ENCODE measurements at regions not wholly inside any gene's neighbourhood (a gene's known extent, or its start where the extent isn't known, plus 50 kb on each side); places are given as distances from the start of the nearest gene placed in this dataset.

DNA sequence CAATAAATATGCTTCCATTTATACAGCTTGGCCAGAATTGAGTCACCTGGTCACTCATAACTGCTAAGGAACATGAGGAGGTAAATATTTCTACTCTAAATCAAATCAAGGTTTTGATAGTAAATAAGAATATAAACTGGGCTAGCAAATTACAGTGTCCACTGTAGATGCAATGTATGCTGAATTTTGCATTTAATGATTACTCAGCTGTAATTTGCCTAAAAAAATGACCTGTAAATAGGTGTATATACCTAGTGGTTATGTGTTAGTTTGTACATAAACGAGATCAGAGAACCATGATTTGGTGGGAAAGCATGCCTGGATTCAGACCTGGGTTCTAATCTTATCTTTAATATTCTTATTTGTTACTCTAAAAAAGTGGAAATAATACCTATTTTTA is 76.6 kb upstream of the CNTN1 start:
- no peak overlapping the region for H3K4me3 ChIP-seq (ENCODE audit: low read depth, low read length)
- no peak for DNase-seq (ENCODE audit: low read depth)
- no peak for TF ChIP-seq MYC (IDR thresholded peaks at IDR 0.05; ENCODE audit: low read depth, low read length)
- TF ChIP-seq, protein P1, sequence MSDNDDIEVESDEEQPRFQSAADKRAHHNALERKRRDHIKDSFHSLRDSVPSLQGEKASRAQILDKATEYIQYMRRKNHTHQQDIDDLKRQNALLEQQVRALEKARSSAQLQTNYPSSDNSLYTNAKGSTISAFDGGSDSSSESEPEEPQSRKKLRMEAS (IDR thresholded peaks at IDR 0.05; ENCODE audit: low read depth, low read length), result no peak
- TF ChIP-seq, protein P2, sequence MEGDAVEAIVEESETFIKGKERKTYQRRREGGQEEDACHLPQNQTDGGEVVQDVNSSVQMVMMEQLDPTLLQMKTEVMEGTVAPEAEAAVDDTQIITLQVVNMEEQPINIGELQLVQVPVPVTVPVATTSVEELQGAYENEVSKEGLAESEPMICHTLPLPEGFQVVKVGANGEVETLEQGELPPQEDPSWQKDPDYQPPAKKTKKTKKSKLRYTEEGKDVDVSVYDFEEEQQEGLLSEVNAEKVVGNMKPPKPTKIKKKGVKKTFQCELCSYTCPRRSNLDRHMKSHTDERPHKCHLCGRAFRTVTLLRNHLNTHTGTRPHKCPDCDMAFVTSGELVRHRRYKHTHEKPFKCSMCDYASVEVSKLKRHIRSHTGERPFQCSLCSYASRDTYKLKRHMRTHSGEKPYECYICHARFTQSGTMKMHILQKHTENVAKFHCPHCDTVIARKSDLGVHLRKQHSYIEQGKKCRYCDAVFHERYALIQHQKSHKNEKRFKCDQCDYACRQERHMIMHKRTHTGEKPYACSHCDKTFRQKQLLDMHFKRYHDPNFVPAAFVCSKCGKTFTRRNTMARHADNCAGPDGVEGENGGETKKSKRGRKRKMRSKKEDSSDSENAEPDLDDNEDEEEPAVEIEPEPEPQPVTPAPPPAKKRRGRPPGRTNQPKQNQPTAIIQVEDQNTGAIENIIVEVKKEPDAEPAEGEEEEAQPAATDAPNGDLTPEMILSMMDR (IDR thresholded peaks at IDR 0.05; ENCODE audit: low read depth, low read length), result no peak
- no peak for TF ChIP-seq POLR2A (IDR thresholded peaks at IDR 0.05; ENCODE audit: extremely low read depth, insufficient read length)

- no peak for DNase-seq (ENCODE audit: low read depth)
- H3K4me3 ChIP-seq (ENCODE audit: low read depth, low read length), result no peak overlapping the region
- TF ChIP-seq, protein P2 (IDR thresholded peaks at IDR 0.05; ENCODE audit: low read depth, low read length), result no peak
- TF ChIP-seq POLR2A (IDR thresholded peaks at IDR 0.05; ENCODE audit: extremely low read depth, insufficient read length) (no peak), MYC (IDR thresholded peaks at IDR 0.05; ENCODE audit: low read depth, low read length) (no peak)
- TF ChIP-seq, protein P1 (IDR thresholded peaks at IDR 0.05; ENCODE audit: low read depth, low read length), result no peak
Observed at GRCh38 chr12:40616383-40616915, 75.8 kb upstream of the CNTN1 start.

DNA sequence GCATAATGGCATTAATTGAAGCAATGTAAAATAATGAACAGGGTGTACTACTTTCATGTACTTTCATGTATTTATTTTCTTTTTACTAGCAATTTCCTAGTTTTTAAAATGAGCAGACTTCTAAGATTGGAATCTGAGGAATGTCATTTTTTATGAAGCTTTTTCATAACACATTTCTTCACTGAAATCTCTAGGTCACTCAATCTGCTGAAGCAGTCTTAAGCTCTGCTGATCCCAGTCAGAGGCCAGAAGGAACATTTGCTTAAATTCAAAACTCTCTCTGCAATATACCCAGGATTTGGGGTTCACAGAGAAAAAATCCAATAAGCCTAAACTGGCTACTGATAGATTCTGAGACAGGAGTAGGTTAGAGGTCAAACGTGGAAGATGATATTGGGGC is 73.6 kb upstream of the CNTN1 start:
- no peak overlapping the region for H3K4me3 ChIP-seq (ENCODE audit: low read depth, low read length)
- TF ChIP-seq MYC (IDR thresholded peaks at IDR 0.05; ENCODE audit: low read depth, low read length), result no peak
- DNase-seq (ENCODE audit: low read depth), result no peak

DNA sequence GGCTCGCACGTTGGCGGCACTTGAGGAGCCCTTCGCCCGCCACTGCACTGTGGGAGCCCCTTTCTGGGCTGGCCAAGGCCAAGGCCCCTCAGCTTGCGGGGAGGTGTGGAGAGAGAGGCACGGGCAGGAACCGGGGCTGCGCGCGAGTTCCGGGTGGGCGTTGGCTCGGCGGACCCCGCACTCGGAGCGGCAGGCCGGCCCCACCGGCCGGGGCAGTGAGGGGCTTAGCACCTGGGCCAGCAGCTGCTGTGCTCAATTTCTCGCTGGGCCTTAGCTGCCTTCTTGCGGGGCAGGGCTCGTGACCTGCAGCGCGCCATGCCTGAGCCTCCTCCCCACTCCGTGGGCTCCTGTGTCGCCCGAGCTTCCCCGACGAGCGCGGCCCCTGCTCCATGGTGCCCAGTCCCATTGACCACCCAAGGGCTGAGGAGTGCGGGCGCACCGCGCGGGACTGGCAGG is 71.6 kb upstream of the CNTN1 start:
- H3K4me3 ChIP-seq (ENCODE audit: low read depth, low read length), result no peak overlapping the region
- DNase-seq (ENCODE audit: low read depth), result no peak
- TF ChIP-seq MYC (IDR thresholded peaks at IDR 0.05; ENCODE audit: low read depth, low read length), result no peak
- TF ChIP-seq POLR2A (IDR thresholded peaks at IDR 0.05; ENCODE audit: extremely low read depth, insufficient read length), result no peak
- TF ChIP-seq, protein P1 (IDR thresholded peaks at IDR 0.05; ENCODE audit: low read depth, low read length), result no peak
- TF ChIP-seq, protein P2 (IDR thresholded peaks at IDR 0.05; ENCODE audit: low read depth, low read length), result no peak

GRCh38 chr12:40622246-40622838 is 69.9 kb upstream of the CNTN1 start:
- H3K4me3 ChIP-seq (ENCODE audit: low read depth, low read length), result no peak overlapping the region
- peak; percentile 65 for DNase-seq (ENCODE audit: low read depth)
- TF ChIP-seq POLR2A (IDR thresholded peaks at IDR 0.05; ENCODE audit: extremely low read depth, insufficient read length), result no peak
- TF ChIP-seq, protein P2 (IDR thresholded peaks at IDR 0.05; ENCODE audit: low read depth, low read length), result peak; percentile 81

DNA sequence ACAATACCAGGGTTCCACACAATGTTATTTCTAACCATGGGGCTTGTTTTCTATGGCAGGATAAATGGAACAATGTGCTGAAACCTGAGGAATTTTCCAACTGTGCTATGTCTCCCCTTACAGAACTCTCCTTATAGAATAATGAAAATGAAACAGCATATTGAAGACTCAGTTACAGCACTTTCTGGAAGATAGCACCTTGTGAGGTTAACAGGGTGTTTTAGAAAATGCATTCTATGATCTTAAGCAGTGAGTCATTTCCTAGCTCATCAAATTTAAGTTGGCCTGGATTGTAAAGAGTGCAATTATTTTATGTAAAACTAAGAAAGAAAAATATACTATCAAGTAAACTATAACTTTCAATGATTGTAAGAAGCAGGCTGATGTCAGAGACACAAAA is 60.1 kb upstream of the CNTN1 start:
- DNase-seq (ENCODE audit: low read depth), result no peak
- TF ChIP-seq, protein P2 (IDR thresholded peaks at IDR 0.05; ENCODE audit: low read depth, low read length), result no peak
- TF ChIP-seq, protein P1 (IDR thresholded peaks at IDR 0.05; ENCODE audit: low read depth, low read length), result no peak
- no peak for TF ChIP-seq POLR2A (IDR thresholded peaks at IDR 0.05; ENCODE audit: extremely low read depth, insufficient read length)
- no peak for TF ChIP-seq MYC (IDR thresholded peaks at IDR 0.05; ENCODE audit: low read depth, low read length)
- H3K4me3 ChIP-seq (ENCODE audit: low read depth, low read length), result no peak overlapping the region
